HG02852 (cell line): ENCODE measurements at regions not wholly inside any gene's neighbourhood (a gene's known extent, or its start where the extent isn't known, plus 50 kb on each side); places are given as distances from the start of the nearest gene placed in this dataset.

Experiments used
- ATAC-seq: cut with Tn5 transposase; IDR thresholded peaks from one replicate; pipeline ENCODE4 v1.9.1; 2021; ENCODE audit warnings: mild to moderate bottlenecking, moderate library complexity; ENCODE audit not compliant: unreplicated experiment

DNA sequence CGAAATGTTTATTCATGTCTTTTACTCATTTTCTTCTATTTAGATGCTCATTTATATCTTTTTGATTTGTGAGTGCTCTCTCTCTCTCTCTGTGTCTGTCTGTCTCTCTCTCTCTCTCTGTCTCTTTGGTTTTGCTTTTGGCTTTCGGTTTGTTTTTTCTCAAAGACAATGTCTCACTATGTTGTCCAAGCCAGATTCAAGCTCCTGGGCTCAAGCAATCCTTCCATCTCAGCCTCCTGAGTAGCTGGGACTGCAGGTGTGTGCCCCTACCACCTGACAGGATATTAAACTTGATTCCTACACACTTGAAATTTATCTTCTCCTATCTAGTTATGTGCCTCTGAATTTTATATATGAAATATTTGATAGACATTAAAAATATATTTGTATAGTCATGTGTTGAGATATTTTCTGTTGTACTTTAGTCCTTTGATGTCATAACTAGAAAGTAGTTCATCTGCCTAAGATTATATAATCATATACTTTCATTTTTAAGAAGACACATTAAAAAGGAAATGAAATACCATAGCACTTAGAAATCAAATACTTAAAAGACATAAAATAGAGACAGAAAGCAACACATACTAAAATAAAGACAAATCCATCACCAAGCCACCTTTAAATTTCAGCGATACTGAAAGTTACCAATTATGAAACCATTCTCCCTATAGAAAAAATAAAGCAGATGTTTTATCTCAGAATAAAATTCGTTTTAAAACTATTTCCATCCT, 68.1 kb upstream of the SFMBT2 start:
- peak; percentile 30 for ATAC-seq

DNA sequence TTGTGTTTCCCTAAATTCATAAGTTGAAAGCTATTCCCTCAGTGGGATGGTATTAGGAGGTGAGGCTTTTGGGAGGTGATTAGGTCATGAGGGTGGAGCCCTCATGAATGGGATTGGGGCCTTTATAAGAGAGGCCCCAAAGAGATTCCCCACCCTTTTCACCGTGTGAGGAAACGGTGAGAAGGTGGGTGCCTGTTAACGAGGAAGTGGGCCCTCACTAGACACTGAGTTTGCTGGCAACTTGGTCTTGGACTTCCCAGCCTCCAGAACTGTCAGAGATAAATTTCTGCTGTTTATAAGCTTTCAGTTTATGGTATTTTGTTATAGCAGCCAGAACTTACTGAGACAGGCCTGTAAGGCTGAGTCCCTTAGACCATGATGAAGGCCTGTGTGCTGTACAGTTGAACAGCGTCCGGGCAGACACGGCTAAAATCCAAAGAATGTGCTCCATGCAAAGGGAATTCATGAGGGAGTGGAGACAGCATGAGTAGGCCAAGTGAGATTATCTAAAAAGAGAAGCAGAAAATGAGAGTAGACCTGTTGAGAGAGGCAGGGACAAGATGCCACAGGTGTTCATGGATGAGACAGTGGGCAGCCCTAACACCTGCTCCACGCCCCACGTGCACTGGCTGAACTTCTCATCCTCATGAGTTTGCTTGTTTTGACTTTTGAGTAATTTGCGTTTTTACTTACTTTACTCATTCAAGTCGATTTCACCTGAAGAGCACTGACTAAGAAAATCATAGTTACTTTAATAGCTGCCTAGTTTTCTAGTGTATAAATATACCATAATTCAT, 66.9 kb upstream of the SFMBT2 start:
- no peak for ATAC-seq

DNA sequence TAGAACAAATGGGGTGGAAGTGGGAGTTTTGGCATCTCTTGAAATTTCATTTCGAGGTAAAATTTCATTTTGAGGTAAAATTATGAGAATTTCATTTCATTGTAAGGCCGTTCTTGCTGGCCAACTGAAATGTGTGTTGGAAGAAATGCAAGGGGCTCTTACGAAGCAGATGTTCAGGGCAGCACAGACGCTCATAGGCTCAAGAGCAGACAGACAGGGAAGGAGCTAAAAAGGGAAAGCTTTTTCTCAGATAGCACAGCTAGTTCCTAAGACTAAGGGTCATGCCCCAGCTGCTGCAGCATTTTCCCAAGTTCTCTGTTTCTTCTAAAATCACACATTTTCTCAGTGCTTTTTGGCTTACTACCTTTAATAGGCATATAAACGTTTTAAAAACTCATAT, 65.1 kb upstream of the SFMBT2 start:
- no peak for ATAC-seq

DNA sequence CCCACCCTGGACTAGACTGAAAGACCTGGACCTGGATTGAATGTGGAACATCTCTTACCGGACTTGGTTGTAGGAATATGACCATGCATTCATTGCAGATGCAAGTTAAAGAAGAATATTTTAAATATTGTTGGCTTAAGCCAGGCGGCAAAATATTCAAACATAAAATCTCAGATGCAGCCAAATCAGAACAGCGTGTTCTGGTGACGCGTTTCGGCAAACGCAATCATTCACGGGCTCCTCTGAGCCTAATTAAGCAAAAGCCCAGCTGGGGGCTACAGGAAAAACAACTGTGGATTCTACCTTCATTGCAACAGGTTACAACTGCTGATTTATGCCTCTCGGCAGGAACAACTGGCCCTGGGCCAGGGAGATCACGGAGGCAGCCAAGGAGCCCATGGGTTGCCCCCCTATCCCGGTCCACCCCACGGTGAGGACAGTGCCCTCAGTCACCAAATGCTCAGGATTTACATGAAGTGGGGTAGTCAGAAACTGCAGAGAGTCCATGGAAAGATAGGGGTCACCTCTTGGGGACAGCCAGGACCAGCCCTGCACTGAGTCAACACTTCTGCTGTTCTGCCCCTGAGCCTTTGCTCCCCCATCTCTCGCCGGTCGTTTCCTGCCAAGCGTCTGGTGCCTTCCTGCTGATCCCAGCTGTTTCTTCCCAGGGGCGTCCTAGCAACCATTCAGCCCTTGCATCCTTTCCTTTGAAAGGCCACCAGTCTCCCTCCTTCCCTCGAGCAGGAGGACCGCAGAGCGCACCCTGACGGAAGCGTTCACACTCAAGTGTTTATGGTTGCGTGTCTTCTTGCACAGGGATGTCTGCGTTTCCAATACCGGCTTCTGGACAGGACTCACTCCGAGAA, 64.4 kb upstream of the SFMBT2 start:
- ATAC-seq, result no peak

DNA sequence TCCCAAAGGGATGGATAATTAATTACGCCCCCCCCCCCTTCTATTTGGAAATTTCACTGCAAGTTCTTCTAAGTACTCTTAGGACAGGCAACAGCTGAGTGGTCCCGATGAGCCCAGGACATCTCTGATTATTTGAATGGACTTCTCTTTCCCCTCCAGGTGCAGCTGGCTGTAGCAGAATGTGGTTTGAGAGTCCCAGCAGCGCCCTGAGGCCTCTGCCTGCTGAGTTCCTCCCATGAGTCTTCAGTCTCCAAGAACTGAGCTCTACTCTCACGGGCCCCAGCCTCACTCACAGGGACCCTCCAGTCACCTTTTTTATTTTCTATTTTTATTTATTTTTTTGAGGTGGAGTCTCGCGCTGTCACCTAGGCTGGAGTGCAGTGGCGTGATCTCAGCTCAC, 63.6 kb upstream of the SFMBT2 start:
- ATAC-seq, result no peak

DNA sequence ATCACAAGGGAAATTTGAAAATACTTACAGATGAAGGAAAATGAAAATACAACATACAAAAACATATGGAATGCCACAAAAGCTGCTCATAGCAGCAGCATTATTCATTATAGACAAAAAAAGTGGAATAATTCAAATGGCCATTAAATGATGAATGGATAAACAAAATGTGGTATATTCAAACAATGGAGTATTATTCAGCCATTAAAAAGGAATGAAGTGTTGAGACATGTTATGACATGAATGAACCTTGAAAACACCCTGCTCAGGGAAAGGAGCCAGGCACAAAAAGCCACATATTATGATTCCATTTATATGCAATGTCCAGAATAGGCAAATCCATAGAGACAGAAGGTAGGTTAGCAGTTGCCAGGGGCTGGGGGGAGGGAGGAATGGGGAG, 62.6 kb upstream of the SFMBT2 start:
- ATAC-seq, result no peak

DNA sequence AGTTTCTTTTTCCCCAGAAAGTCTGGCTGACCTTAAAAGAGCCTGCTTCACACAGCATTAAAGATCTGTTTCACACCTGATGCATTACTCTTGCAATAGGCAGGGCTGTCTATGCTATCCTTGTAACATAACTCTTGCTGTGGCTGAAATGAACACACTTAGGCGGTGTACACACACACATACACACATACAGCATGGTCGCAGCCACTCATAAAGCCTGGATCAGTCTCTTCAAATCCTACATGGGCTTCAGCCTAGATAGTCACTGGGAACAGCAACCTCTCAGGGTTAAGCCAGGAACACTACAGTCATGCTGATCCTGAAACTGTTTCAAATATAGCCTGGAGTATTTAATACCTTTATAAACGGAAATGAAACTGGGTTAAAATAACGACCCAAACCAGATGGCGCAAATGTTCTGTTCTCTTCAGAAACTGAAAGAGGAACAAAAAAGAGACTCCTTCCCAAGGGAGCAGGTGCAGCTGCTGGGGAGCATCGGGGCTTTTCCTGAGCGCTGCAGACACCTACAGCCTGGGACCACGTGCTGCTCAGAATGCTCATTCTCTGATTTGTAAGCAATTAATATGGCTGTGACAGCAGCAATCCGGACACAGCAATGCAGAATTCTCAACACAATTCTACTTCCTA, 61.0 kb upstream of the SFMBT2 start:
- peak; percentile 86 for ATAC-seq

DNA sequence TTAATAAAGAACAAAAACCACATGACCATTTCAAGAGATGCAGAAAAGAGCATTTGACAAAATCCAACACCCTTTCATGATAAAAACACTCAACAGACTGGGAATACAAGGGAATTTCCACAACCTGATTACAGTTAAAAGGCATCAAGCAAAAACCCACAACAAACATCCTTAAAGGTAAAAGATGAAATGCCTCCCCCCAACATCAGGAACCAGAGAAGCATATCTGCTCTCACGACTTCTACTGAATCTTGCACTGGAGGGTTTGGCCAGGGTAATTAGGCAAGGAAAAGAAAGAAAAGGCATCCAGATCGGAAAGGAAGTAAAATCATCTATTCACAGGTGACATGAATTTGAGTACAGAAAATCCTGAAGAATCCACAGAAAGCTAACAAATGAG, 59.5 kb upstream of the SFMBT2 start:
- ATAC-seq, result no peak

DNA sequence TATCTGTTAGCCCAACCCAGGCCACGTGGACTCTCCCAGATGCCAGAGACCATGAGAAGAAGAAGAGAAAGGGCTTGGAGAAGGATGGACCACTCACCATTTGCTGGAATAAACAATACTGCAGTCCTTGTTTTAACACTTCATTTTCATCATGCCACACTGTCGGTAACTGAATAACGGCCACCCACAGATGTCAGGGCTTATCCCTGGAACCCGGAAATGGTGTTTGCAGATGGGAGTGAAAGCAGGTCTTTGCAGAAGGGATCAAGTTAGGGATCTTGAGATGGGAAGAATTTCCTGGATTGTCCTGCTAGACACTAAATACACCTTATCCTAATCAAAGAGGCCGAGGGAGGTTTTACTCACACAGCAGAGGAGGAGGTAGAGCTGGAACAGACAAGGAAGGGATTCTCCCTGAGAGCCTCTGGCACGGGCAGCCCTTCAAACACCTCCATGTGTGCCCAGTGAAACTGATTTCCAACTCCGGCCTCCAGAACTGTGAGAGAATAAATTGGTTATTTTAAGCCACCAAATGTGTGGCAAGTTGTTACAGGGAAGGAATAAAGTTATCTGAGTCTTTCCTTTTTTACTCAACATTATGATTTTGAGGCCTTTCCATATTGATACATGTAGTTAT, 56.3 kb upstream of the SFMBT2 start:
- ATAC-seq, result no peak

DNA sequence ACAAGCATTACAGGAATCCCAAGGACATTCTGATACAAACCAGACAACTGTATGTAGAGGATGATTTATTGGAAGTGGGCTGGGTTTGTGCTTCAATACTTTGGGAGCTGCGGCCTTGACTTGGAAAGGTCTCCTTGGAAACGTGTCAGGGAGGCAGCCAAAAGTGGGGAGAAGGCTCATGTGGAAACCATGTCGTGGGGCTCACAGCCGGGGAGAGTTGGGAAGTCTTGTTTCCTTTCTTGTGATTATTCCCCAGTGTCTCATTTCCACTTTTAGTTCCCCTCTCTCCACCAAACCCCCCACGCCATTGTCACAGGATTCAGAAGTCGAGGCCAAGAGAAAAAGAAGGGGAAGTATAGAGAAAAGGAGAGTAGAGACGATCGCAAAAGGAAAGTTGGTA, 53.9 kb upstream of the SFMBT2 start:
- ATAC-seq, result no peak
